GM10266 (cell line): ENCODE measurements at regions not wholly inside any gene's neighbourhood (a gene's known extent, or its start where the extent isn't known, plus 50 kb on each side); places are given as distances from the start of the nearest gene placed in this dataset.
A peak's percentile ranks its signal among the peaks of the same experiment; 100 is the strongest.

ENCODE experiments used
- DNase-seq: peaks from one replicate; pipeline ENCODE4 v3.0.0; 2012; ENCODE audit errors: extremely low spot score
- CTCF ChIP-seq: IDR thresholded peaks from 2 replicates; pipeline ENCODE4 v1.5.1; 2012; ENCODE audit warnings: mild to moderate bottlenecking, low read depth; ENCODE audit not compliant: control insufficient read depth, insufficient read depth; ENCODE audit errors: missing control alignments

DNA sequence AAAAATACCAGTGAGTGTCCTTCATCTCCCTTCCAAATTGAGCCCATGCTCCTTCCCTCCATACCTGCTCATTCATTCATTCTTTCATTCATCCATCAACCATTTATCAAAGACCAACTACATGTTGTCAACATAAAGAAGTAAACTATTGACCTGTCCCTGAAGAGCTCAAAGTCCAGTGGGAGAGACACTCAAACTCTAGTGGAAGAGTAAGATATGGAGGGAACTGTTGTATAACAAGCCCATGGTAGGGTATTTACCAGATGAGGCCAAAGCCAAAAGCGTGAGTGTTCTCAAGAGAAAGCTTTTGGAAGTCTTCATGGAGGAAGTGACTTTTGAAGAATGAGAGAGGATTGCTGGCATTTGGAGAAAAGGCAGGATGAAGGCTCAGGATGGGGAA, 163.4 kb upstream of the SPACA1 start:
- TF ChIP-seq CTCF = no peak
- DNase-seq = no peak

- TF ChIP-seq CTCF = no peak
Observed at GRCh38 chr6:87881342-87881895, 166.2 kb upstream of the SPACA1 start.

GRCh38 chr6:87879132-87879861, 168.3 kb upstream of the SPACA1 start:
- peak; percentile 20 for DNase-seq
- no peak for TF ChIP-seq CTCF

More at GRCh38 chr6:87881342-87881895, 166.2 kb upstream of the SPACA1 start:
- DNase-seq = no peak

- TF ChIP-seq CTCF = no peak
- no peak for DNase-seq
Observed at GRCh38 chr6:87875781-87876180, 171.9 kb upstream of the SPACA1 start.

GRCh38 chr6:87873556-87873955, 171.5 kb upstream of the AKIRIN2 start:
- no peak for DNase-seq
- TF ChIP-seq CTCF = no peak

DNA sequence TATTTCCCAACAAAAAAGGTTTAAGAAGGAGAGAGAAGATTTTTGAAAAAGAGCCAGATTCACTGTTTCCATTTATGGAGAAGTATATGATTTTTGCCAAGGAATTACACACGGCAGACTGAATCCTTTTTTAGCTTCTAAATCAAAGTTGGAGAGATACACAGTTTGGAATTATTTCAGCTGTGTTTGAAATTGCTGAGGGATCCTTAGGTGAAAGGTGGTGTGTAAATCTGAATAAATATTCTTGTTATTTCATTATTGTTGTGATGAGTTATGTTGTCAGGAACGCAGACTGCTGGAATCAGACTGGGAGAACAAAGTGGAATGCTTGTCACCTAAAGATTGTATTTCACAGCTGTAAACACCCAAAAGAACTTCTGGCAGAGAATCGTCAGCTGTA, 168.5 kb upstream of the AKIRIN2 start:
- TF ChIP-seq CTCF = no peak
- no peak for DNase-seq
